GF-D8 (cell line): ENCODE measurements at regions not wholly inside any gene's neighbourhood (a gene's known extent, or its start where the extent isn't known, plus 50 kb on each side); places are given as distances from the start of the nearest gene placed in this dataset.
A peak's percentile ranks its signal among the peaks of the same experiment; 100 is the strongest.
"Not testable (repeated sequence)": the region's sequence is repeated elsewhere in the genome, so short reads cannot be mapped to it uniquely, and the experiment has no call there.

Source experiments
- DNase-seq: peaks from one replicate; lab custom pipeline; 2025; lab: John Stamatoyannopoulos, UW

DNA sequence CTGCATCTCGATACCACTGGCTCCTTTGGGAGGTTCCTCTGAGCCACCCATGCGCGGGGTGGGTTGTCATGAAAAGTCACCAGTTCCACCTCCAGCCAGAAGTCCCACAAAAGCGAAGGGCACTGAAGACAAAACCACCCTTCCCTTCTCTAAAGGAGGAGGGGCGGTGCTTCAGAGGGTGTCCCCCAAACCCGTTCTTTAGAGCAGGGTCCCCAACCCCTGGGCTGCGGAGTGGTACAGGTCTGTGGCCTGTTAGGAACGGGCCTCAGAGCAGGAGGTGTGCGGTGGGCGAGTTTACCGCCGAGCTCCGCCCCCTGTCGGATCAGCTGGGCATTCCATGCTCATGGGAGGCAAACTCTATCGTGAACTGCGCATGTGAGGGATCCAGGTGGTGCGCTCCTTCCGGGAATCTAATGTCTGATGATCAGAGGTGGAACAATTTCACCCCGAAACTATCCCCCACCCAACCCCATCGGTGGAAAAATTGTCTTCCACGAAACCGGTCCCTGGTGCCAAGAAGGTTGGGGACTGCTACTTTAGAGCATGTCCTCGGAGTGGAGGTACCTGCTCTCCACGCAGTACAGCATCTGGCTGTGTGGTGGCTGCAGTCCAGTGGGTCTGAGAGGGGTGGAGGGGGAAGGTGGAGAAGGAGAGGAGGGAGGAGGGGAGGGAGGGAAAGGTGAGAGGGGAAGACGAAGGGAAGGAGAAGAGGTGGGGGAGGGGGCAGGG lies 72.9 kb upstream of the SEPTIN5 start:
- DNase-seq: no peak

DNA sequence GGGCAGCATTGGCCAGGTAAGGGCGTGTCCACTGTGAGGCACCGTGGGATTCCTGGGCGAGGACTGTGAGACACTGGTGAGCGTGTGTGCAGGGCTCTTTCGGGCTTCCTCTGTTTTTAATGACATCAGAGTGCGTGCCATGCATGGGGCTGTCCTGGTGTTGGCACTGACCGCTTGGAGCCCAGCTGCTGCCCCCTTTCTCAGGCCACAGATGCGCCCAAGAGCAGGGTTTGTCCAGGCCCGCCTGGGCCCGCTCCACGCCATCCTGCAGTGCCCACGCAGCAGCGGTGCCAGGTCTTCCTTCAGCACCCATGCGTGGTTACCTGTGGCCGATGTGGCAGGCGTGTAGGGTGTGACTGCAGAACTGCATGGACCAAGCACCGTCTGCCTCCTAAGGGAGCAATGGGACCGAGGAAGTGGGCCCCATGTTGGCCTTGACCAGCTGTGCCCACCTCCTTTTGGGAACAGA lies 72.3 kb upstream of the SEPTIN5 start:
- DNase-seq: no peak

DNA sequence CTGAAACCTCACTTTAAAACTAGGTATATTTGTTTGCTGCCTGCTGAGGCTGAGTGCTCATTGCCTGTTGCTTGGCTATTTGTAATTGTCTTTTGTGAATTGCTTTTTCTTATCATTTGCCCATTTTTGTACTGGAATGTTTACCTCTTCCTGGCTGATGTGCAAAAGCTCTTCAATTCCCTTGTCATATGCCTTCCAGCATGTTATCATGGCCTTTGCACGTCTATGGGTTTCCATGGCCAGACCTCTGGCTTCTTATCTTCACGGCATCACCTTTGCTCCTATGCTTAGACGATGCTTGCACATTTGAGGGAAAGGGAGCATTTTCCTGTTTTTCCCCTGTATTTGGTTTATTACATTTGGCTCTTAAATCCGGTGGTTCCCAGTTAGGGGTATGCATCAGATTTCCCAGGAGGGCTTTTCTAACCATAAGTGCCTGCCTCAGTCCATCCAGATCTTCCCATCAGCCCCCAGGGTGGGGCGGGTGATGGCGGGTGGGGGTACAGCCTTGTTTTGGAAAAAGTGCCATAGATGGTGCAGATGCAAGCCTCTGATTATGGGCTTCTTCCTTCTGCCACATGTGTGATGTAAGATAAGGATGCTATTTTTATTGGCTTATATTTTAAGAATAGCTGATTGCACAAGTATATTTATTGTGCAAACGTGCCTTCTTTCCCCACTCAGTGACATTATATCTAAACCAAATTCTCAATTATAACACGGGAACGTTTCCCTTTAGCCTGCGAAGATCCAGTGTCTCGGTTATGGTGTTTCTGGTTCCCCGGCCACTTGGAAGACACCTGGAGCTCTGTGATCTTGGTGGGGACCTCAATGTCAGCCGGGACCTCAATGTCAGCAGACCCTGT lies 70.6 kb upstream of the SEPTIN5 start:
- peak; percentile 95 for DNase-seq

- DNase-seq: peak; percentile 77
Observed at GRCh38 chr22:19644314-19645223, 69.7 kb upstream of the SEPTIN5 start.

GRCh38 chr22:19645391-19645790 lies 68.9 kb upstream of the SEPTIN5 start:
- no peak for DNase-seq

GRCh38 chr22:19645905-19646304 lies 68.4 kb upstream of the SEPTIN5 start:
- DNase-seq: no peak

GRCh38 chr22:19646383-19646782 lies 67.9 kb upstream of the SEPTIN5 start:
- no peak for DNase-seq

- no peak for DNase-seq
Observed at GRCh38 chr22:19648419-19648929, 65.8 kb upstream of the SEPTIN5 start.

DNA sequence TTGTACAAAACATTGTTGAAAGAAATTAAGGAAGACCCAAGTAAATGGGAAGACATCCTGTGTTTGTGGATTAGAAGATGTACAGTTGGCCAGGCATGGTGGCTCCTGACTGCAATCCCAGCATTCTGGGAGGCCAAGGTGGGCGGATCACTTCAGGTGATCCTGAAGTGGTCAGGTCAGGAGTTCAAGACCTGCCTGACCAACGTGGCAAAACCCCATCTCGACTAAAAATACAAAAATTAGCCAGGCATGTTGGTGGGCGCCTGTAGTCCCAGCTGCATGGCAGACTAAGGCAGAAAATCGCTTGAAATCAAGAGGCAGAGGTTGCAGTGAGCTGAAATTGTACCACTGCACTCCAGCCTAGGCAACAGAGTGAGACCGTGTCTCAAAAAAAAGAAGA lies 62.0 kb upstream of the SEPTIN5 start:
- DNase-seq: no peak

DNA sequence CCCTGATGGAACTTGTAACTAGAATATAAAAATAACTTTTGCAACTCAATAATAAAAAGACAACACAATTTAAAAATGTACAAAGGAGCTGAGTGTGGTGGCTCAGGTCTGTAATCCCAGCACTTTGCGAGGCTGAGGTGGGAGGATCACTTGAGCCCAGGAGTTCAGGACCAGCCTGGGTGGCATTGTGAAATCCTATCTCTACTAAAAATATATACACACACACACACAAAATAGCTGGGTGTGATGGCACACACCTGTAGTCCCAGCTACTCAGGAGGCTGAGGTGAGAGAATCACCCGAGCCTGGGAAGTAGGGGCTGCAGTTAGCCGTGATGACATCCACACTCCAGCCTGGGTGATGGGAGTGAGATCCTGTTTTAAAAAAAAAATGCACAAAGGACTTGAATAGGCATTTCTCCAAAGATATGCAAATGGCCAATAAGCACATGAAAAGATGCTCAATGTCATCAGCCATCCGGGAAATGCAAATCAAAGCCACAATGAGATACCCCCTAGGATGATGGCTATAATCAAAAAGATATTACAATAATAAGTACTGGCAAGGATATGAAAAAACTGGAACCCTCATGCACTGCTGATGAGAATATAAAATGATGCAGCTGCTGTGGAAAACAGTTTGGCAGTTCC lies 59.8 kb upstream of the SEPTIN5 start:
- DNase-seq: no peak

- no peak for DNase-seq
Observed at GRCh38 chr22:19655399-19655798, 58.9 kb upstream of the SEPTIN5 start.

- no peak for DNase-seq
Observed at GRCh38 chr22:19656541-19657251, 57.6 kb upstream of the SEPTIN5 start.

- no peak for DNase-seq
Observed at GRCh38 chr22:19657252-19658056, 56.8 kb upstream of the SEPTIN5 start.

DNA sequence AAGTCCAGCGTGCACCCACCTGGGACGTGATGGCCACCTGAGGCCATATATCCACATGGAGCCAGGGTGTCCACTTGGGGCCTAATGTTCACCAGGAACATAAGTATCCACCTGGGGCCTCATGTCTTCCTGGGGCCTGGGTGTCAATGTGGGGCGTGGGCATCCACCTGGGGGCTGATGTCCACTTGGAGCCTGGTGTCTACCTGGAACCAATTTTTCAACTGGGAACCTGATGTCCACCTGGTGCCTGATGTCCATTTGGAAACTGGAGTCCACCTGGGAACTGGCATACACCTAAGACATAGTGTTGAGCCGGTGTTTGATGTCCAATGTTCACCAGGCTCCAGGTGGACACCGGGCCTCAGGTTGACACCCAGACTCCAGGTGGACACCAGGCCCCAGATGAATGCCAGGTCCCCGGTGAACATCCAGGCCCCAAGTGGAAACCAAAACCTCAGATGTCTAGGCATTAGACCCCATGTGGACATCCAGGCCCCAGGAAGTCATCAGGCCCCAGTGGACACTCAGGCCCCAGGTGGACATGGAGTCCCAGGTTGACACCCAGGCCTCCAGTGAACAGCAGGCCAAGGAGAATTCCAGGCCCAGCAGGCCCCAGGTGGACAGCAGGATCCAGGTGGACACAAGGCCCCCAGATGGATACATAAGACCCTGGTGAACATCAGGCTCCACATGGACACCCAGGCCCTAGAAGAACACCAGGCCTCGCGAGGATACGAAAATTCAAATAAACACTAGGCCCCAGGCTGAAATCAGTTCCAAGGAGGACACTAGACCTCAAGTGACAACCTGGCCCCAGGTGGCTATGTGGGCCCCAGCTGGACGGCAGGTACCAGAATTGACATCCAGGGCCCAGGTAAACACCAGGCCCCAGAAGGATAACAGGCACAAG lies 56.0 kb upstream of the SEPTIN5 start:
- no peak for DNase-seq

- DNase-seq: no peak
Observed at GRCh38 chr22:19658967-19659804, 55.1 kb upstream of the SEPTIN5 start.

- no peak for DNase-seq
Observed at GRCh38 chr22:19659805-19660345, 54.4 kb upstream of the SEPTIN5 start.

- DNase-seq: not testable (repeated sequence)
Observed at GRCh38 chr22:19660583-19660982, 53.7 kb upstream of the SEPTIN5 start.

DNA sequence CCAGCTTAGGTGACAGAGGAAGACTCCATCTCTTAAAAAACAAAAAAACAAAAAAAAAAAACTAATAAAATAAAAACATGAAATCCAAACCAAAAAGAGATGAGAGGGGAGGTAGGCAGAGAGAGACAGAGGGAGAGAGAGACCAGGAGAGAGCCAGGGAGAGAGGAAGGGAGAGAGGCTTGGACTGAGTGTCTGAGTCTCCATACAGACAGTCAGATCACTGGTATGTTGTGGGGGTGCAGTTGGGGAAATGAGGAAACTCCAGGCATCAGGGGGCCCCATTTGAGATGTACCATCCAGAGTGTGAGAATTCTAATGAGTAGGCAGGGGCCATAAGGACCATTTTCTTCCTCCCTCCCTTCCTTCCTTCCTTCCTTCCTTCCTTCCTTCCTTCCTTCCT lies 53.1 kb upstream of the SEPTIN5 start:
- DNase-seq: no peak
